GM21367 (cell line): ENCODE measurements at regions not wholly inside any gene's neighbourhood (a gene's known extent, or its start where the extent isn't known, plus 50 kb on each side); places are given as distances from the start of the nearest gene placed in this dataset.

Source experiments
- ATAC-seq: cut with Tn5 transposase; IDR thresholded peaks from one replicate; pipeline ENCODE4 v1.9.1; 2021; ENCODE audit not compliant: unreplicated experiment

- ATAC-seq: no peak
Measured at GRCh38 chr9:3054017-3054586, 210.2 kb upstream of the PUM3 start.

- no peak for ATAC-seq
Measured at GRCh38 chr9:3049636-3050035, 205.7 kb upstream of the PUM3 start.

- ATAC-seq: no peak
Measured at GRCh38 chr9:3047912-3048311, 204.0 kb upstream of the PUM3 start.

DNA sequence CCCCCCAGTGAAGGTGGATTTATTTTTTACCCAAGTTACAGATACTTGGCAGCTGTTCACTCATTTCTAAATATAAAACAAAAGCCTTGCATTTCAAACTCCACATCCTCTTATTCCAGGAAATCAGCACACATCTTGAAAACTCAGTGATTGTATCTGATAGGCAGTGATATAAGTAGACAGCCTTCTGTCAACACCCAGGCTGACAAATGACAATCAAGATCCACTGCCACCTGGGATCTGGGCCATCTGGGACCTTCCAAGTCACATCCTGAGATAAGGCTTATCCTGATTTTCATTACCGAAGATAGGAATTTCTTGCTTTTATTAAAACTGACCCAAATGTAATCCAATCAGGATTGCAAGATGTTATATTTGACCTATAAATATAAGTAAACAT, 201.3 kb upstream of the PUM3 start:
- no peak for ATAC-seq

DNA sequence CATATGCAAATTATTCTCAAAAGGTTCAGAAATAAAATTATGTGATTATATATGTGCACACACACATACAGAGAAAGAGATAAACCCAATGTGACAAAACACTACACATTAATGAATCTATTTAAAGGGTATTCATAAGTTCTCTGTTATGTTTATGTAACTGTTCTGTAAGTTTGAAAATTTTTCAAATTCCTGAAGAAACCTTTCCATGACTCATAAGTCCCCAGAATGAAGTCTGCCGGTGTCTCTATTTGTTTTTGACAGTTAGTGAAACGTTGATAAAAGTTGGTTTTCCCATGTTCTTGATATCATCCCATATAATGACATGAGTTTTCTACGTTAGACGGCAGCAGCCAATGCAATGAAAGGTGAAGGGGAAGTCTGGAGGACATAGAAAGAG, 199.5 kb upstream of the PUM3 start:
- ATAC-seq: no peak

DNA sequence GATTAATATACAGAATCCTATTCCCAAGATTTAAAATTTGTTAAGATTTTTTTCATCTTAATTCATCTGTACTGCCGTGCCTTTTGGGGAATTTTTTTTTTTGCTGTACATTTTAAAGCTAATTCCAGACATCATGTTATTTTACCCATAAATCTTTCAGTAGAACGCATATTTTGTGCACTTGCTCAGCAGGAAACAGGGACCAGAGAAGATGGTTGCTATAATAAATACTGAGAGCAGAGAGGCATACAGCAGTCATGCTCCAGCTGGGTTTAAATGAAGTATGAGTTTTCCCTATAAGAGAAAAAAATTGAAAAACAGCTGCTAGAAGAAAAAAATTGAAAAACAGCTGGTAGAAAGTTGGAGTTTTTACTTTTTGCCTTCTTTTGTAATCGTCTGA, 196.9 kb upstream of the PUM3 start:
- no peak for ATAC-seq

DNA sequence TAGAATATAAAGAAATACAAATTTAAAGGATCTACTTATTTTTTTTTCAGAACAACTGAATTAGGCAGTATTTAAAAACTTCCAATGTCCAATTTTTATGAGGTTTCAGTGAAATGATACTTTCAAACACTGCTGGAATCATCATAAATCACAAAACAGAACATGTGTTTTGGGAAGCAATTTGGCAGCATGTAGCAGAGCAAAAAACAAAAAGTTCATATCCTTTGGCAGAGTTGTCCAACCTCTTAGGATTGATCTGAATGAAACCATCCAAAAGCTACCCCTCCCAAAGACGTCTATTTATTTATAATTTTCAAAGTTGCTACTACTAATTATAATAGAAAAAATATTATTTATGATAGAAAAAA, 192.4 kb upstream of the PUM3 start:
- ATAC-seq: no peak

- no peak for ATAC-seq
Measured at GRCh38 chr9:3035579-3036332, 191.9 kb upstream of the PUM3 start.

- no peak for ATAC-seq
Measured at GRCh38 chr9:3032898-3033297, 189.0 kb upstream of the PUM3 start.

- no peak for ATAC-seq
Measured at GRCh38 chr9:3028535-3028934, 184.6 kb upstream of the PUM3 start.

DNA sequence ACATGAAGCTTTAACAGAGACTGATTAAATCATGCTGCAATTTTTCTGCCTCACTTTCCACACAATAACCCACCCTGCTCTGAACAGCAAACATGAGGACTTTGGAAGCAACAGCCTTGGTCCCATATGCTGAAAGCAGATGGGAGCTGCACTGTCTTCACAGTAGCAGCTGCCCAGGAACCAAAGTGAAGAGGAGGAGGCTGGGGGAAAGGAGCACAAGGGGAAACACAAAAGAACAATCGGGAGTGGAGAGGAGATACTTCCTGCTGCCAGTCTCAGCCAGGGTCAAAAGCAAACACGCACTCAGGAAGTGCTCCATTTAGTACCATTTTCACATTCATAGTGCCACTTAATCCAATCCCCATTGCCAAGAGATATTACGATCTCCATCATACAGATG, 183.3 kb upstream of the PUM3 start:
- no peak for ATAC-seq

DNA sequence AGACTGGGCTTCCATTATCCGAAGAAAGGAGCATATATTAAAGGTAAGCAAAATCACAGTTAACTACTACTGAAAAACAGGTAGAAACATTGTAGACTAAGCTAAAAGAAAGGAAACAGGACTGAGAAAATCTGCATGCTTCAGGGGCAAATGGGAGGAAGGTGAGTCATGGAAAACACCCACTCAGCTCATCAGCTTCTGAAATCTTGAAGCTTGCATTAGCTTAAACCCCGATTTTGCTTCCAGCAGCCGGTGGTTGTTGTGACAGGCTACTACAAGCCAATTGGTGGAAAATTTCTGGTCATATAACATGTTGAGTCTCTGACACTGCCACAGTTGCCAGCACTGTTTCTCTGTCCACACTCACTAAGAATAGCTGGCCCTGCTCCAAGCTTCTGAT, 179.6 kb upstream of the PUM3 start:
- ATAC-seq: no peak

DNA sequence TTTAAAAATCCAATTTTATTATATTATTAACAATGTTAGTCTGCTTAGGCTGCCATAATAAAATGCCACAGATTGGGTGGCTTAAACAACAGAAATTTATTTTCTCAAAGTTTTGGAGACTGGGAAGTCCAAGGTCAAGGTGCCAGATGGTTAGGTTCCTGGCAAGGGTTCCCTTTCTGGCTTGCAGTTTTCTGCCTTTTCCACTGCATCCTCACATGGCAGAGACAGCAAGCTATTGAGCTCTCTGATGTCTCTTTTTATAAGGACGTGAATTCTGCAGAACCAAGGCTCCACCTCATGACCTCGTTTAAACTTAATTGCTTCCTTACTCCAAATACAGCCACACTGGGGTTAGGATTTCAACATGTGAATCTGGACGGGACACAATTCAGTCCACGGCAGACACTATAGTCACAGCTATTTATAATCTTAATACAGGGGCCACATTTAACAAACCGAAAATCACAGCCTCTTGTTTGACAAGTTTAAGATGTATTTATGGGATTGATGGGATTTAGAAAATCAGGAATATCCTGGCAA, 174.9 kb upstream of the PUM3 start:
- ATAC-seq: no peak

- ATAC-seq: no peak
Measured at GRCh38 chr9:3018071-3018470, 174.2 kb upstream of the PUM3 start.

DNA sequence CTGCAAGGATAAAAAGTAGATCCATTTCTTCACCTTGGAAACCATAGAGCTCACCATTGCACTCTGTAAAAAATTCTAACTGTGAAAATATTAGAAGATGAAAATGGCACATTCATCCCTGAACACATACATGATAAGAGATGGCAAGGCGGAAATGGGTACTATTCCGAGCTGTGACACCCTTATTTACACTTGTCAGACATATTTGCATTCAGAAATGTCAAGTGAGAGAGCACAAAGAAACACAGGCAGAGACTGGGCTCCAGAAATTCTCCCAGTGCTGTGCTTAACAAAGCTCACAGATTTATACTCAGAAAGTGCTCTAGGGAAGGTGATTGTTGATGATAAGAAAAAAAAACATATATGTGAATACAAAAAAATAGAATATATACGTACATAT, 170.3 kb upstream of the PUM3 start:
- no peak for ATAC-seq

- ATAC-seq: no peak
Measured at GRCh38 chr9:3012842-3013241, 168.9 kb upstream of the PUM3 start.

- no peak for ATAC-seq
Measured at GRCh38 chr9:3012245-3012644, 168.3 kb upstream of the PUM3 start.

- ATAC-seq: no peak
Measured at GRCh38 chr9:3008091-3008490, 164.2 kb upstream of the PUM3 start.

DNA sequence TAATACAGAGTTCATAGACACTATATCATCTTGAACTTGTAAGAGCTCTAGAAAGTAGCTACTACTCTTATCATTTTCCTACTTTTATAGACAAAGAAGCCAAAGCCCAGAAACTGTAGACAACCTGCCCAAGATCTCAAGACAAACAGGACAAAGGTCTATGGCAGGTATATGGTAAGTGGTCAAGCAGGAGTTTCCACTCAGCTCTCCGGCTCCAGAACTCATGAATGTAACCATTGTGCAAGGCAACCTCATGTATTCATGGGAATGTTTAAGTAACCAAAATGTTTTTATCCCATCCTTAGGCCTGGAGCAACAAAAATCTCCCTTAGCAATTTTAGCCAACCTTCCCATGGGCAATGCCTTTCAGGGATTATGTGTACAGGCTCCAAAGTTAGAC, 163.4 kb upstream of the PUM3 start:
- no peak for ATAC-seq

- ATAC-seq: no peak
Measured at GRCh38 chr9:3006851-3007250, 163.0 kb upstream of the PUM3 start.

DNA sequence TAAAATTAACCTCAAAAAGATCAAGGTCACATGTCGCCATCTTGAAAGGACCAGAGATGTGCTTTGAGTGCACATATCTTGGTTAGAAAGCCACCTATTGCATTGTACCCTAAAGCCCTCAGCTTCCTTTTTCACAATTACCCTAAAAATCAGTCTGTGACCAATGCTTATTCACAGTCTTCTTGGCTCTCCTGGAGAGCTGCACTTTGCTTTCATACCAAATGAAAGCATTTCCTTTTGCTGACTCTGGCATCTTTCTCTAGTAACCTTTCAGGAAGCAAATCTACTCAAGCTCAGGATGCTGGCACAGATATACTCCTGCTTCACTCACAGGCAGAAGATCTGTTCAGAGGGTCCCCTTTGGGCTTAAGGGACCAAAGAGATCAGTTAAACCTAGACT, 160.7 kb upstream of the PUM3 start:
- ATAC-seq: no peak

DNA sequence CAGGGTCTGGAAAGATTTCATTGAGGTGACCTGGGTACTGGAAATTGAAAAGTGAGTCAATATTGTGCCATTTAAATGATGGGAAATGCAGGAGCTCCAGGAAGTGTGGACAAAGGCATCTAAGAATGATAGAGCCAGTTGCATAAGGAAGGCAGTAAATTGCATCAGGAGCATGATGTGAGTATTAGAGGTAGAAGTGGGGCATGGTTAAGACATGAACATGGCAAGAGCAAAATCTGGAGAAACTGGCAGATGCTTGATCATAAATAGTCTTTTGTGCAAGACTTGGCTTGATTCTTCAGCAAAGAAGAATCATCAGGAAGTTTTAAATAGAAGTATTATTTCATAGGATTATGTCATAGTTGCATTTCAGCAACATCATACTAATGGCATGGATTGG, 157.4 kb upstream of the PUM3 start:
- no peak for ATAC-seq

DNA sequence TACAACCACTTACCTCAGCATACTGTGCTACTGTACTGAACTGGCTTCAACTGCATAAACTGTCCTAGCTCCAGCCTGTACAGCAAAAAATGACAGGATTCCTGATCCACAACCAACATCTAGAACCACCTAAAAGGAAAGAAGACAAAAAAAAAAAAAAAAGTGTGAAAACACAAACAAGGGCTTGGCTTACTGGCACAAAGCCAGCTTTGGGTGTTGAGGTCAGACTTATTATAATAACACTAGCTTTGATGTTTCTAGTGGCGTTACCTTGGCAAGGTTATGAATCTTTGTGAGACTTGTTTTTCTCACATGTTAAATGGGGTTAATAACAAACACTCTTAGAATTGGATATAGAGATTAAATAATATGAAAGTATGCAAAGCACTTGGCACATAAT, 148.5 kb upstream of the PUM3 start:
- ATAC-seq: no peak
